ENCODE measurements at regions not wholly inside any gene's neighbourhood (a gene's known extent, or its start where the extent isn't known, plus 50 kb on each side); places are given as distances from the start of the nearest gene placed in this dataset.

- H3K4me1 Mint-ChIP-seq (ENCODE audit: low read depth) = no peaks in the 10 kb centered on the region
- H3K27me3 Mint-ChIP-seq (ENCODE audit: insufficient read depth) = no peaks in the 10 kb centered on the region
- no peak for DNase-seq
- TF ChIP-seq, protein P1, sequence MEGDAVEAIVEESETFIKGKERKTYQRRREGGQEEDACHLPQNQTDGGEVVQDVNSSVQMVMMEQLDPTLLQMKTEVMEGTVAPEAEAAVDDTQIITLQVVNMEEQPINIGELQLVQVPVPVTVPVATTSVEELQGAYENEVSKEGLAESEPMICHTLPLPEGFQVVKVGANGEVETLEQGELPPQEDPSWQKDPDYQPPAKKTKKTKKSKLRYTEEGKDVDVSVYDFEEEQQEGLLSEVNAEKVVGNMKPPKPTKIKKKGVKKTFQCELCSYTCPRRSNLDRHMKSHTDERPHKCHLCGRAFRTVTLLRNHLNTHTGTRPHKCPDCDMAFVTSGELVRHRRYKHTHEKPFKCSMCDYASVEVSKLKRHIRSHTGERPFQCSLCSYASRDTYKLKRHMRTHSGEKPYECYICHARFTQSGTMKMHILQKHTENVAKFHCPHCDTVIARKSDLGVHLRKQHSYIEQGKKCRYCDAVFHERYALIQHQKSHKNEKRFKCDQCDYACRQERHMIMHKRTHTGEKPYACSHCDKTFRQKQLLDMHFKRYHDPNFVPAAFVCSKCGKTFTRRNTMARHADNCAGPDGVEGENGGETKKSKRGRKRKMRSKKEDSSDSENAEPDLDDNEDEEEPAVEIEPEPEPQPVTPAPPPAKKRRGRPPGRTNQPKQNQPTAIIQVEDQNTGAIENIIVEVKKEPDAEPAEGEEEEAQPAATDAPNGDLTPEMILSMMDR (IDR thresholded peaks at IDR 0.05) = no peak
- no peaks in the 10 kb centered on the region for H3K36me3 Mint-ChIP-seq (ENCODE audit: low read depth)
- H3K27ac Mint-ChIP-seq = no peak overlapping the region
- no peak overlapping the region for H3K4me3 Mint-ChIP-seq
- peaks cover 48% of the 10 kb centered on the region for H3K9me3 Mint-ChIP-seq
Observed at GRCh38 chr4:12146339-12146738, 717.6 kb upstream of the HS3ST1 start.

DNA sequence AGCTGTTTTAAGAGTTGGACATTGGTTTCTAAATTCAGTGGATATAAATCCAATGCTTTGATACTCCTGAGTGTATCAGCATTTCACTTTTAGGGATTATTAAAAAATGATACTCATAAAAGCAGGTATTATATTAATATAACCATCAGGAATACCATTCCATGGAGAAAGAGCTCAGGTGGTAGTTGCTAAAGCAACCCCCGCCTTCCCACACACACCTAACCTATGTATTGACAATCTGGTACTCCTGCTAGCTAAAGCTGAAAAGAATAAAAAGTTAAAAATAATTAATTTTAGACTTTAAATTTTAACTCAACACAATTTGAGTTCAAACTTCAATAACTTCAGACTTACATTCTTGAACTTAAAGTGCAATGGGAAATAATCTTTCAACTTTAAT is 717.1 kb upstream of the HS3ST1 start:
- H3K9me3 Mint-ChIP-seq = peaks cover 43% of the 10 kb centered on the region
- TF ChIP-seq, protein P1 (IDR thresholded peaks at IDR 0.05) = no peak
- no peak overlapping the region for H3K27ac Mint-ChIP-seq
- no peak for DNase-seq
- no peak overlapping the region for H3K4me3 Mint-ChIP-seq
- H3K4me1 Mint-ChIP-seq (ENCODE audit: low read depth) = no peaks in the 10 kb centered on the region
- H3K27me3 Mint-ChIP-seq (ENCODE audit: insufficient read depth) = no peaks in the 10 kb centered on the region
- H3K36me3 Mint-ChIP-seq (ENCODE audit: low read depth) = no peaks in the 10 kb centered on the region

- TF ChIP-seq, protein P1 (IDR thresholded peaks at IDR 0.05) = no peak
- Mint-ChIP-seq H3K9me3 (peaks cover 38% of the 10 kb centered on the region), H3K4me1 (ENCODE audit: low read depth) (no peaks in the 10 kb centered on the region), H3K27ac (no peak overlapping the region), H3K36me3 (ENCODE audit: low read depth) (no peaks in the 10 kb centered on the region), H3K4me3 (no peak overlapping the region), H3K27me3 (ENCODE audit: insufficient read depth) (no peaks in the 10 kb centered on the region)
- no peak for DNase-seq
Observed at GRCh38 chr4:12145106-12145505, 716.4 kb upstream of the HS3ST1 start.

DNA sequence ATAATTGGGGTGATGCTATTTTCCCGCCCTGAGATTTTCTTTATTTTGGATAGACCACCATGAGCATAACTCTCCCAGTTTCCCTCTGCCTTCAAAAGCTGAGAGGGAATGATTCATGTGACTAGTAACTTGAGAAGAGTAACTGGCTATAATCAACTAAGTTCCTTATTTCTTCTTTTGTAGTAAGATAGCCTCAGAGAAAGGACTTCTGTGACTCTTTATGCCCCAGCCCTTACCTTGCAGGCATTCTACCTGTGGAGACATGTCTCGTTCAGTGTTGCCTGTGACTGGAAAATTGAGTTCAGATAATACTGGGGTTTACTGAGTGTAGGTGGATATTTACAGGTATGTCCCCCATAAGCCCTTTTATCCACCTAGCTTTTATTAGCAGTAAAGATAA is 715.4 kb upstream of the HS3ST1 start:
- TF ChIP-seq, protein P1 (IDR thresholded peaks at IDR 0.05) = no peak
- H3K27me3 Mint-ChIP-seq (ENCODE audit: insufficient read depth) = no peaks in the 10 kb centered on the region
- H3K4me3 Mint-ChIP-seq = no peak overlapping the region
- H3K4me1 Mint-ChIP-seq (ENCODE audit: low read depth) = no peaks in the 10 kb centered on the region
- H3K27ac Mint-ChIP-seq = no peak overlapping the region
- H3K36me3 Mint-ChIP-seq (ENCODE audit: low read depth) = no peaks in the 10 kb centered on the region
- DNase-seq = no peak
- peaks cover 43% of the 10 kb centered on the region for H3K9me3 Mint-ChIP-seq

DNA sequence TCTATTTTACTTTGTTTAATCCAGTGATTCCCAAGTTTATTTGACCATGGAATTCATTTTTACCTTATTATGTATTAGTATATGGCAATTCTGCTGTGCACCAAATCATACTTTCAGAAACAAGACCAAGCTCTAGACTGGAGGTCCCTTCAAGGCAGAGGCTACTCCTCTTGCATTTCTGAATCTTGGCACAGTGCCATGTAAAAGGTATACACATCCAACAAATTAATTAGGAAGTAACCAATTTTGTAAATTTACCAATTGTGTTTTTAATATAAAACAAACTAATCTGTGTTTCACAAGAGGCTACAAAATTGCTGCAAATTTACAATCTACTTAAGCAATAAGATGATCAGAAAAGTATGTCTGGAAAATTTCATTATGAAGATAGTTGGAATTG is 712.2 kb upstream of the HS3ST1 start:
- Mint-ChIP-seq H3K9me3 (peaks cover 55% of the 10 kb centered on the region), H3K36me3 (ENCODE audit: low read depth) (no peaks in the 10 kb centered on the region), H3K27ac (no peak overlapping the region), H3K4me1 (ENCODE audit: low read depth) (no peaks in the 10 kb centered on the region), H3K27me3 (ENCODE audit: insufficient read depth) (no peaks in the 10 kb centered on the region), H3K4me3 (no peak overlapping the region)
- TF ChIP-seq, protein P1 (IDR thresholded peaks at IDR 0.05) = no peak
- DNase-seq = no peak

DNA sequence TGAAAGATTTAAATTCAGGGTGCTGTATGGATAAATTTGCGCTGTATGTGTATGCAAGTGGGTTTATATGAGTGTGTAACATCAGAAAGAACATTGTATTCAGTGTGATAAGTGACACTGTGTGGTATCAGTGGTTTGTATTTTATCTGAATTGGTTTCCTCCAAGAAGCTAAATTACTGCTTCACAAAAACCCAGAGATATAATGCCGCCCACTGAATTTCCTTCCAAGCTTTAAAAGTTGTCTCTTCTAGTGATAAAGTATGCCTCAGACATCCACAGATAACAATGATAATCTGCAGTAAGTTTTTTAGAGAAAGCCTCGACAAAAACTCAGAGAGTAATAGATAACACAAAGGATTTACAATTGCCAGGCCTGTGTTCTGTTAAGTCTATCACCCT is 710.6 kb upstream of the HS3ST1 start:
- no peaks in the 10 kb centered on the region for H3K27me3 Mint-ChIP-seq (ENCODE audit: insufficient read depth)
- no peak overlapping the region for H3K4me3 Mint-ChIP-seq
- no peak overlapping the region for H3K27ac Mint-ChIP-seq
- TF ChIP-seq, protein P1 (IDR thresholded peaks at IDR 0.05) = no peak
- DNase-seq = no peak
- H3K4me1 Mint-ChIP-seq (ENCODE audit: low read depth) = no peaks in the 10 kb centered on the region
- no peaks in the 10 kb centered on the region for H3K36me3 Mint-ChIP-seq (ENCODE audit: low read depth)
- H3K9me3 Mint-ChIP-seq = peaks cover 62% of the 10 kb centered on the region
